ENCODE measurements at regions not wholly inside any gene's neighbourhood (a gene's known extent, or its start where the extent isn't known, plus 50 kb on each side); places are given as distances from the start of the nearest gene placed in this dataset.
"Not testable (repeated sequence)": the region's sequence is repeated elsewhere in the genome, so short reads cannot be mapped to it uniquely, and the experiment has no call there.

DNA sequence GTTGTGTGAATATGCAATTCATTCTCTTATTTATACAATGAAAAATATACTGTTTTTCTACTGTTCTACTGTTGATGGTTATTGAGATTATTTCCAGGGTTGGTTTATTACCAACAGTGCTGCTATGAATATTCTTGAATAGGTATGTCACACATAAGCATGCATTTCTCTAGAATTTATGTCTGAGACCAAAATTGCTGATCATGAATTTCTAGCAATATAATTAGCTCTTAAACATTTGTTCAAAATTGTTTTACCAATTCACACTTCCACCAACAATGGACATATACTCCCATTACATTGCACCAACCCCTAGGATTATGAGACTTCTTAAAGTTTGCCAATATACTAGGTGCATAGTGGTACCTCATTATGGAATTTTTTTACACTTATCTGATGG, 164.1 kb upstream of the KCNQ5 start:
- no peak for DNase-seq

DNA sequence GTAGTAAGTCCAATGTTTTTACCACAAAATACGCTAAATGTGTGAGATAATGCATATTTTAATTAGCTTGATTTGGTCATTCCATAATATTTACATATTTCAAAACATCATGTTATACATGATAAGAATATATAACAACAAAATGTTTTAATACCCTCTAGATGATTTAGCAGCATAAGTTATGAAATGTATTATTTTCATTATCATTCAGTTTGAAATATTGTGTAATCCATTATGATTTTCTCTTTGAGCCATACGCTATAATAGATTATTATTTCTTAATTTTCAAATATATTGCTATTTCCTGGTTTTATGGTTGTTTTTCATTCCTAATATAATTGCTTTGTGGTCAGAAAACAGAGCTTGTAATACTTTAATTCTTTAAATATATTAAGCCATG, 163.3 kb upstream of the KCNQ5 start:
- no peak for DNase-seq

DNA sequence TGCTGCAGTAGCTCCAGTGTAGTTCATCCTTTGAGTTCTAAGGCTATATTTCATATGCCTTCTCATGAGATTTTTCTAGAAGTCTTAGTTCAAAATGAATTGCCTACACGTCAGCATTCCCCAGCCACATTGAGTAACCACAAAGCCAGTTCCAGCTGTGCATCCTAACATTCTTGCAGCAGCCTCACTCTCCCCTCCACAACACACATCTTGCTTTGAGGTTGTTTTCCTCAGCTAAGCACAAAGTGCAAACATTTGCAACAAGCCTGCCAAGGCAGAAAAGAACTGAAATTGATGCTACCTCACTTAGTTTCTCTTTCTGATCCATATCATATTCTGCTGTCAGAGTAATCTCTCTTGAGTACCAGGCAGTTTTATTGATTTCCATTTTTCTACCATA, 160.7 kb upstream of the KCNQ5 start:
- DNase-seq = peak; percentile 18

DNA sequence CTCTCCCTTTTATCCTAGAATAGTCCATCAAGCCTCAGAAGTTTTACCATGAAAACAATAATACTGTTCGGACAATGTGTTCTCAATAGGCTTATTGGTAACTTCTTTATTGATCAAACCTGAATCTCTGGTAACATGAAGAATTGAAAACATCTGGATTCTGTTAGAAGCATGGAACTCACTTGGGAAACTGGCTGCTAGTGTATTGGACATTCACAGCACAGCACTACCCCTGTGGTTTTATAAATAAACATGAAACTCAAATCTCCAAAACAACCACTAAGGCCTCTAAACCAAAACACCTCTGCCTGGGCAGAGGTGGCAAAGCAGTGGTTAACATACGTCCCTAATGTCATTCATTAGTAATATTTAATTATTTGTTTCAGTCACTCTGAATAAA, 157.6 kb upstream of the KCNQ5 start:
- no peak for DNase-seq

DNA sequence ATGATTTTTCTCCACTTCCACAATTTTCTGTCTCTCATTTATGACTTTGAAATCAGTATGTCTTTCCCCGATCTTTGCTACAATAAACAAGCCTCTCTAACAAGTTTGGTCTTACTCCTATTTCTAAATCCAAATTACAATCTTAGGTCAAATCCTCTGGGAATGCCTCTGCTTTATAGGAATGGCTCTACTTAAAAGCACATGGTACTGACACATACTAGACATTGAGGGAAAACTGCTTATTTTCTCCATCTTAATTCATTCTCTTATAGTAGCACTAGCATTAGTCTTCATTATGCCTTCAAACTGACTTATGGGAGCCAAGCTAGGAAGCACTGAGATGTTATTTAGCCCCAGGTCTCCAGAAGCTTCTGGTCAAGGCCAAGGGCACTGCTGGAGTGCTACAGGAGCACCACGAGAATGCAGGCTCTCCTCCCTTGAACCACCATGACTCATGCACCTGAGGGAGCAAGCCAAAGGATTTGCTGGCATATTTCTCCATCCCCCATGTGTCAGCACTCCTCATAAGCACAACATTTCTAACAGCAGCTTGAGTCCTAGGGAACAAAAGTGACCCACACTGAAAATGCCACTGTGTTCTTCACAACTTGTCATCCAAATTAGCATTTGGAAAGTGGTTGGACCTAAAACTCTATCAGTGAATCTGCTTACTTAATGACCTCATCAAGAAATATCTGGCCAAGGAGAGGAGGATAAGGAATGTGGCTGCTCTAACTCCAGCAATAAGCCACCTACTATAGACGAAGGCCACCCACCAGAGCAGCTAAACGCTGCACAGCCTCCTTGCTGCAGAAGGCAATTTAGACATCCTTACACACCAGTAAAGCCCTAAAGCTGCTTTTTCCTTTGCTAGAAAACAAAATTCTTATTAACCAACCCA, 156.8 kb upstream of the KCNQ5 start:
- peak; percentile 84 for DNase-seq

DNA sequence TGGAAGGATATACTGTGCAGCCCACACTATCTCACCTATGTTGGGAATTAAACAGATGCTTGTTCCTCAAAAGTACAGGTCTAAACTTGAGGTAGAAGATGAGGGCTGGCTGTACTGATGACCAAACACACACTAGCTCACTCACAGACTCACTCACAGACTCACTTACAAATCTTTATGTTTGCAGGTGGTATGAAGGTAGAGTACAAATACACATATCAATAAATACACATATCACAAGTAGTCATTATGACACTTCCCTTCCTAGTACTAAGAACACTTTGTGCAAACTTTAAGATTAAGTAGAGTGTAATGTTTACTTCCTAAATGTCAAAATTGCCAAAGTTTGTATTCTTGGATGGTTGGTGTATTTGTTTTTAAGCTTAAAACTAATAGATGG, 155.4 kb upstream of the KCNQ5 start:
- DNase-seq = no peak

DNA sequence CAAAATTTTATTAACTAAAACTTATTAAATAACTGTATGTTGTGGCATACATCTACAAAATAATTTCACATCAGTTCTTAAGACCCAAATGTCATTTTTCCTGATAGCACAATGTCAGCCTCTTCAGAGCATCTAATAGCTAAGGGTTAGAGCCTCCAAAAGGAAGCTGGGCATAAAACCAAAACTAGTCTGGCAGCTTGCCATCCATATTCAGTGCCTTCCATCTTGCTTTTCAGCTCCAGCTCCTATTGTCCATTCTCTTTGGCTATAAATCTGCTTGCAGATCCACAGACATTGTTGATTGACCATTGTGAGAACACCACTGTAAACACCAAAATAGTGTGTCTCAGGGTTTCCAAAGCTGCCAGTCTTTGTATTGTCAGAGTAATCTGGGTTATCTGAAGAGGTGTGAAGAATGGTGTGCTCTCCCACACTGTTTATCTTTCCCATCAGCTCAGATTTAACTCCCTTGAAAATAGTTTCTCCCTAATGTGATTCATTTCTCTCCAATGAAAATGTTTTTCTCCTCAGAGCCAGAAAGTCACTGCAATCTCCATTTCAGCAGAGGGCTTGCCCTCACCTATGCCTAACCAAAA, 154.8 kb upstream of the KCNQ5 start:
- no peak for DNase-seq

DNA sequence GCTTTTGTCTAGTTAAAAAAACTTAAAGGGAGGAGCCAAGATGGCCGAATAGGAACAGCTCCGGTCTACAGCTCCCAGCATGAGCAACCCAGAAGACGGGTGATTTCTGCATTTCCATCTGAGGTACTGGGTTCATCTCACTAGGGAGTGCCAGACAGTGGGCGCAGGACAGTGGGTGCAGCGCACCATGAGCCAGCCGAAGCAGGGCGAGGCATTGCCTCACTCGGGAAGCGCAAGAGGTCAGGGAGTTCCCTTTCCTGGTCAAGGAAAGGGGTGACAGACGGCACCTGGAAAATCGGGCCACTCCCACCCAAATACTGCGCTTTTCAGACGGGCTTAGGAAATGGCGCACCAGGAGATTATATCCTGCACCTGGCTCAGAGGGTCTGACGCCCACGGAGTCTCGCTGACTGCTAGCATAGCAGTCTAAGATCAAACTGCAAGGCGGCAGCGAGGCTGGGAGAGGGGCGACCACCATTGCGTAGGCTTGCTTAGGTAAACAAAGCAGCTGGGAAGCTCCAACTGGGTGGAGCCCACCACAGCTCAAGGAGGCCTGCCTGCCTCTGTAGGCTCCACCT, 152.4 kb upstream of the KCNQ5 start:
- not testable (repeated sequence) for DNase-seq

DNA sequence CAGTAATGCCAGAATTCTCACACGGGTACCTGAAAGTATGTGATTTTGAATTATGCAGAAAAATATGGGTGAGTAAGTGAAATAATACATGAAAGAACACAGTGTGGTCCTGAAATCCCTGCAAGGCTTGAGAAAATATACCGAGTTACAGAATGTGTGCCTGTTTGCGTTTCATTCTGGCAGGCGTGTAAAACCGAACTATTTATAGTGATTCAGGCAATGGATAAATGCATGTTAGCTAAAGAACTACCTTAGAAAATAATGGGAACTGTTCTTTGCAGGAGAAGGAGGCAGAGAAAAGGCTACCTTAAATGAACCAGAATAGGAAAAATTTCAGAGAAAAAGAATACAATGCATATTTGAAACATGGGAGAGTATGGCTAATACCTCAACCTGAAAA, 145.8 kb upstream of the KCNQ5 start:
- no peak for DNase-seq

DNA sequence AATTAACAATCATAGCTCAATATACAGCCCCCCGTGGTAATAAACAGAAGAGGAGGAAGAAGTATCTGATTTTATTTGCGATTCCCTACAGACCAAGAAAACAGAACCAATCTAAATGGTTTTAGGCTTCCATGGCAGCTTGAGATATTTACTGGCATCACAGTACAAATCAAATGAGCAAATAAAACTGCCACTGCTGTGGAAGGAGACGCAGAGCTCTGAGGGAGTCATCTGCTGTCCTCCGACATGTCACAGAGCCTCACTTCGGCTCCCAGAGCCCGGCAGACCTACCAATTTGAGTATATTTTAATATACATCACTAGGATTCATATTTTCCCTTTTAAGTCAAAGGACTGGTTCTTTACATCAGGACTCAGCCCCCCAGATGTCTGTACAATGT, 145.2 kb upstream of the KCNQ5 start:
- no peak for DNase-seq

DNA sequence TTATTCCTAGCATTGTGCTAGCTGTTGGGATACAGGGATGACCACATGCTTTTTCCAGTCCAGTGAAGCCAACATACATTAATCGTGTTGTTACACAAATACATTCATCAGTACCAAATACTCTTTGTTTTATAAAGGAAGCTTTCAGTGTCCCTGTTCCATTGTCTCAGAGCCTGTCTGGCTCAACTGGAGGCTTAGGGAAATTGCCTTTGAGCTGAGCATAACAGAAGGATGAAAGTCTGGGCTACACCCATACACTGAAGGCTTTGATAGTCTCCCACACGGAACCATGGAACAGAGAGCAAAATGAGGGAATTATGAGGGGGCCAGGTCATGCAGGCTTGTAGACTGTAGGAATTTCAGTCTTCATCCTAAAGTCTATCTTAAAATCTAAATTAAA, 126.4 kb upstream of the KCNQ5 start:
- DNase-seq = no peak

DNA sequence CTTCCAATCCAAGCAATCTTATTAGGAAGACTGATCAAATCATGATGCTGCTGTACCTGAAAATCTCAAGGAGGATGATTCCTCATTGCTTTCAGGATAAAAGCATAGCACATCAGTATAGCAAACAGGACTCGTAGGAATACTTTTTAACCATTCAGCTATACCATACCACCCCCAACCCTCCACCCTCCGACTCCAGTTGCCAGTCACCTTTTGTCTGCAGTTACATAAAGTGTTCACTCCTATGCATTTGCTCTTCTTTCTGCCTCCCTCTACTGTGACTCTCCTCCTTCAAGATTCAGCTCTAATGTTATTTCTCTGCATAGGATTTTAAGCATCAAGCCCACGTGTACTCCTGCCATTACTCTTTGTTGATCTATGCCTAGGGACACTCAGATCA, 124.7 kb upstream of the KCNQ5 start:
- DNase-seq = no peak

DNA sequence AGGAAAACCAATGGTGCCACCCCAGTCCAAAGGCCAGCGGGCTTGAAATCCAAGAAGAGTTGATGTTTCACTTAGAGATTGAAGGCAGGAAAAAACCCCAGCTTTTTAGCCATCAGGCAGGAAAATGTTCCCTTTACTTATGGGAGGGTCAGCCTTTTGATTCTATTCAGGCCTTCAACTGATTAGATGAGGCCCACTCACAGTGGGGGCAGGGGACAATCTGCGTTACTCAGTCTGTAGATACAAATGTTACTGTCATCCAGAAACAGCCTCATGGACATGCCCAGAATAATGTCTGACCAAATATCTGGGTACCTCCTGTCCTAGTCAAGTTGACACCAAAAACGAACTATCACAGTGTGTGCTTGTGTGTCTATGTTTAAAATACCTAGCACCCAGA, 121.2 kb upstream of the KCNQ5 start:
- no peak for DNase-seq

DNA sequence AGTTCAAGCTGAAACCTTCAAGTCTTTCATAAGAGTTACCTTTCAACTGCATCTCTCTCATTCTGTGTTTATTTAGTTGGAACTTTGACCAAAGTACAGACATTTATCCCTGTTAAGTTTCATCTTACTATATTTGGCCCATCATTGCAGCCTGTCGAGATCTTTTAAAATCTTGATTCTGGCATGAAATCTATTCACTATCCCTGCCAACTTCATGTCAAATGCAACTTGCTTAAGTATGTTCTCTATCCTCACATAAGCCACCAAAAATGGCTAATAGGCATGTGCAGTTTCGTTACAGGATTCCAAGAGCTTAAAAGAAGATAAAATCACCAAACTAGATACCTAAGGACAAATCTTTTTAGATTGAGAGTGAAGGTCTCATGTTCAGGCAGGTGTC, 117.5 kb upstream of the KCNQ5 start:
- no peak for DNase-seq

DNA sequence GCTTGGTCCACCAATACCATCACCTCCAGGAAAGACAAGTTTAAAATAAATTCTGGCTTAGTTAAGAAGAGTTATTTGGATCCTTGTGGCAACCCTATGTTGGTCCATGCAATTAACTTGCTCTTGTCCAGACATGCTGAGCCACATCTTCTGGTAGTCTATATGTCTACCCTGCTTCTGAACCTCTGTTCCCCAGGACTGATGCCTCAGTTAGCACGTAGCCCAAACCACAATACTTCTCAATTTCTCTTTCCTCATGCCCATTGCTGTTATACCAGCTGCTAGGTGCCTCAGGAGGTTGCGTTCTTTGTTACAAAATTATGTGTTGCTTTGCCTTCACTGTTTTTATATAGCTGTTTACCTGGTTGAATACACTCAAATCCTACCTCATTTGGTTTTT, 116.4 kb upstream of the KCNQ5 start:
- DNase-seq = no peak

DNA sequence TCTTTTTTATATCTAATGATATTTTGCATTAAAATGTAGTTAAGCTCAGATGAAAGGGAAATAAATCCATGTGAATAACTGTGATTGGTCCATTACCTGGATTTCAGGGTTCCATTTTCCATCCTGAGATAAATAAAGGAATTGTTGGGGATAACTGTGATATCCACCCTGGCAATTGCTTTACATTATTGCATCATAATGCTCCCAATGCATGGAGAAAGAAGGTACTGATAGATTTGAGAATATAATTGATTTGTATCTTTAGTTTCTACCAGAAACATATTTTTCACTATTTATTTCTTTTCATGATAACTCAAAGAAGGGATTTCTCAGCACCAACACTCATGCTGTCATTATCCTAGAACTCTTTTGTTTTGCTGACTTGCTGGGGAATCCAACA, 102.0 kb upstream of the KCNQ5 start:
- DNase-seq = no peak

DNA sequence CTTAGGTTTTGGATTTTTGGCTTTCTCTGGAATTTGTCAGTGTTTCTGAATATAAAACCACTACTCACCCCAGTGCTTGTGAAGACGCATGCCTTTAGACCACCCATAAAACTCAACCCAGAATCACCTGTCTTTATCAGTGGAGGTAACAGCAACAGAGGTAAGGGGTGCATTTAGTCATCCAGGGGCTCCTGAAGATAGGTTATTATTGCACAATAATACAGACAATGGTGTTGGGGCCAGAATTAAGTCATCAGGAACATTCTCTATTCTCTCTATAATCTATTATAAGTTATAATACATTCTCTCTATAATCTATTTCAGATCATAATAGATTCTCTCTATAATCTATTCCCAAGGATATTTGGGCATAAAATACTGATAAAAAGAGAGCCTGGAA, 100.2 kb upstream of the KCNQ5 start:
- no peak for DNase-seq

DNA sequence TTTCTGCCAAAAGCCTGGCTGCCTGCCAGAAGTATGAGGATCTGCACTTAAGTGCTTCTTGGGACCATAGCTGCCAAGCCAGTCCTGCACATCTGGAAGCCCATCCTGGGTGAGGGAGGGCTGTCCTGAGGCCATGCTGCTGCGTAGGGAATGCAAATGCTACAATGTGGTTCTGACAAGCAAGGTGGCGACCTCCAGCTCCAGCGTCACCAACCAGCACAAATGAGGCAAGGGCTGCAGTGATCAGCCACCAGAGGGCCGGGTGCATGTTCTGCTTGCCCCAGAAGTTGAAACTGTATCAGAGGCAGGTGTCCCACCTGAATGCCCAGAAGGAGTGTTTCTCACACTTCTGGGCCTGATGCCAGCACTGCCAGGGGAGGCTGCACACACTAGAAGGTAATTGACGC, 99.1 kb upstream of the KCNQ5 start:
- no peak for DNase-seq

DNA sequence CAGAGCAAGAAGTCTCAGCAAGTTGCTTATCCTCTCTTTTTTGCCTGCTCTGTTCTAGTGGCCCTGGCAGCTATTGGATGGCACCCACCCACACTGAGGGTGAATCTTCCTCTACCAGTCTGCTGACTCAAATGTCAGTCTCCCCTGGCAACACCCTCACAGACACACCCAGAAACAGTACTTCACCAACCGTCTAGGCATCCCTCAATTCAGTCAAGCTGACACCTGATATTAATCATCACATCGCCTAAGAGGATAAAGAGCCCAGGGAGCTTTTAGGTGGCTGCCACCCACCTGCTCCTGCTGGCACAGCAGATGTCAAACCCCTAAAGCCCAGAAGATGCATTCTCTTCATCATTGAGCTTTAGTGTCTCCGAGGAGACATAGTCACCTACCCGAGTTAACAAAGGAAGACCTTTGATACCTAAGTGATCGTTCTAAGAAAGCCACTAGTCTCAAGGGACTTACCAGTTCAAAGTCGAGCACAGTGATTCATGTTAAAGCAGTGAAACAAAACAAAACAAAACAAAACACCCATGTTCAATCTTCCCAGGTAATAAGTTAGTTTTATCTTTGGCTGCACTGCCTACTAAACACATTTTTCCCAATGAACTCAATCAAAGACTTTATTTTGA, 97.7 kb upstream of the KCNQ5 start:
- no peak for DNase-seq

DNA sequence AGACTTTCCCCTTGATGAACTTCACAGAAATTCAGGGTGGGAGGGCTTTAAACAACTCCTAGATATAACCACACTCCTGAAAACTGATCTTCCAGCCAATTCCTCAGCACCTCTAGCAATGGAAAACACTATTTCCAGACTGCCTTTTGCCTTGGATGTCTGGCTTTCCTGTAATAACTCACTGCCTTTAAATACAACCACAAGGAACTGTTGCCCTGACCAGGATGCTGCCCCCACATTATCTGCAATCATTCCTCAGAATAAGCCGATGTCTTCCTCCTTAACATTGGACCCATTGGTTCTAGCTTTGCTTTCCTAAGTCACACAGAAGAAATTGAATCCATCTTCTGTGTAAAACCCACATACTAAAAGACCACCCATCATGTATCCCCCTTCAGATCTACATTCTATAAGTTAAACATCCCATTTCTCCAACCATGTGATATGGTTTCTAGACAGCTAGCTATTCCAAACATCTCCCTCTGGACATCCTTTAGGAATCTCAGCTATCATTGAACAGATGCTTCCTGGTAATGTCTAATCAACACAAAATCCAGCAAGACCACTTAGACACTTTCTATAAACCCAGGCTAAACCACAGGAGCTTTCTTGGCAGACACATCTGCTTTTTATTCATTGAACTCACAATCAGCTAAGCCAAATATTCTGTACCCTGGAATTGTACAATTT, 95.9 kb upstream of the KCNQ5 start:
- DNase-seq = peak; percentile 16

DNA sequence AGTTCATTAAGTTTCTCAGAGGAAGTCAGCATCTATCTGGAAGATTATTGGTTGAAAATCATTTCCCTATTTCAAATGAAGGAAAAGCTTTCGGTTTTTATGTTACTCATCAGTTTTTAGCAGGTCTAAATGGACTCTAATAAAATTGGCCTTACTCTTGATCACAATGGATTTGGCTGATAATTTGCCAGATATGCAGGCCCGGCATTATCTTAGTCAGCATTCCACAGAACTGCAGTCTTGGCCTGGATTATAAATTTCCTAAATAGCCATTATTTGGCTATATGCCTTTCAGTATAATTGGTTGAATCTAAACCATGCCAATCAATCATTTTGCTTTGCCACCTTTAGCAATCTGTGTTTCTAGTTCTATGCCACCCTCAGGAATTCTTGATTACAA, 91.7 kb upstream of the KCNQ5 start:
- DNase-seq = no peak

DNA sequence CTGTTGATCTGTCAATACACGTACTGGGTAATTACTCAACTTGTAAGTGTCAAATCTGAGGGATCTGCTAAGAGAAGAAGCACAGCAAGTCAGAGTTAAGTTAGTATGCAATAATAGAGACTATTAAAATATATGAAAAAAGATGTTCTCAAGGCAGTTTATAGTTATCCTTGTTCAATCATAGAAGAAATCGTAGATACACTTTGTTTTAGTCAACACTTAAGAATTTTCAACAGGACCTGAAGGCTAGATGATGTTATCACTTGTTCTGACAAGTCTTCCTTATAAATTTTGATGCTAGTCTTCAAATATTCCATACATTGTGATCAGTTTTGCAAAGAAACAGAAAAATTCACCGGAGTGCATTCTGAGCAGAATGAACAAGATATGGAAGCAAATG, 91.1 kb upstream of the KCNQ5 start:
- DNase-seq = no peak

DNA sequence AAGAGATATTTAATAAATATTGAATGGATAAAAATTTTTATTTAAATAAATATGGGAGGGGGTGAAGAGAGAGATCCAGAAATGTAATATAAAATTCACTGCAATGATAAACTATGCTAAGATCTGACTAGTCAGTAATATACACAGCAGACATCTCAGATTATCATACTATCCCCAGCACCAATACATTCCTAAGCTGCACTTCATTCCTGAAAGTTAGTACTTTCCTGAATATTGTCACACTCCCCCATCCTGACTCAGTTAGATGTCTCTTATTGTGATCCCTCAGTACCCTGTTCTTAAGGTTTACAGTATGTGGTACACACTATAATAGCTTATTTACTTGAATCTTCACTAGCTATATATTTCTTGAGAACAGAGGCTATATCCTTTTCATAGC, 88.3 kb upstream of the KCNQ5 start:
- peak; percentile 18 for DNase-seq

Measured in EL (cell line).